ENCODE measurements at regions not wholly inside any gene's neighbourhood (a gene's known extent, or its start where the extent isn't known, plus 50 kb on each side); places are given as distances from the start of the nearest gene placed in this dataset.
"Not testable (repeated sequence)": the region's sequence is repeated elsewhere in the genome, so short reads cannot be mapped to it uniquely, and the experiment has no call there.

GRCh38 chr3:40681658-40682055 lies 156.9 kb downstream of the ZNF621 start:
- Histone ChIP-seq H3K4me1 (no peaks in the 10 kb centered on the region), H3K36me3 (no peaks in the 10 kb centered on the region), H3K27ac (no peak overlapping the region), H3K9me3 (no peaks in the 10 kb centered on the region), H3K4me3 (no peak overlapping the region), H3K27me3 (no peaks in the 10 kb centered on the region)
- no peak for TF ChIP-seq CTCF (IDR thresholded peaks at IDR 0.05)
- no peak for TF ChIP-seq POLR2A (IDR thresholded peaks at IDR 0.05)
- no peak for DNase-seq

GRCh38 chr3:40689837-40690236 lies 165.1 kb downstream of the ZNF621 start:
- TF ChIP-seq CTCF (IDR thresholded peaks at IDR 0.05): no peak
- no peak for TF ChIP-seq POLR2A (IDR thresholded peaks at IDR 0.05)
- no peaks in the 10 kb centered on the region for H3K9me3 ChIP-seq
- no peaks in the 10 kb centered on the region for H3K36me3 ChIP-seq
- H3K27ac ChIP-seq: no peak overlapping the region
- H3K4me3 ChIP-seq: no peak overlapping the region
- no peak for DNase-seq
- H3K27me3 ChIP-seq: no peaks in the 10 kb centered on the region
- H3K4me1 ChIP-seq: peaks cover 0 to 11% (median 0%) of the 10 kb centered on the region in 4 donors

- Histone ChIP-seq H3K27me3 (no peaks in the 10 kb centered on the region), H3K9me3 (no peaks in the 10 kb centered on the region), H3K27ac (peak overlapping the region in 1 of 4 donors; percentile 5), H3K4me1 (peaks cover 0 to 14% (median 0%) of the 10 kb centered on the region in 4 donors), H3K4me3 (no peak overlapping the region), H3K36me3 (no peaks in the 10 kb centered on the region)
- no peak for DNase-seq
- TF ChIP-seq CTCF (IDR thresholded peaks at IDR 0.05): no peak
- TF ChIP-seq POLR2A (IDR thresholded peaks at IDR 0.05): no peak
These were observed 166.1 kb downstream of the ZNF621 start for GRCh38 chr3:40690749-40691451.

GRCh38 chr3:40691452-40691861 lies 166.7 kb downstream of the ZNF621 start:
- H3K27ac ChIP-seq: peak overlapping the region in 1 of 4 donors; percentile 5
- DNase-seq: no peak

GRCh38 chr3:40695848-40696247 lies 171.1 kb downstream of the ZNF621 start:
- no peak for DNase-seq
- TF ChIP-seq CTCF (IDR thresholded peaks at IDR 0.05) (no peak), POLR2A (IDR thresholded peaks at IDR 0.05) (no peak)

More at GRCh38 chr3:40691452-40691861, 166.7 kb downstream of the ZNF621 start:
- Histone ChIP-seq H3K4me3 (no peak overlapping the region), H3K27me3 (no peaks in the 10 kb centered on the region), H3K9me3 (no peaks in the 10 kb centered on the region), H3K36me3 (no peaks in the 10 kb centered on the region), H3K4me1 (peaks cover 0 to 14% (median 0%) of the 10 kb centered on the region in 4 donors)
- TF ChIP-seq CTCF (IDR thresholded peaks at IDR 0.05) (no peak), POLR2A (IDR thresholded peaks at IDR 0.05) (no peak)

GRCh38 chr3:40698611-40699010 lies 173.9 kb downstream of the ZNF621 start:
- not testable (repeated sequence) for H3K36me3 ChIP-seq, H3K4me1 ChIP-seq, H3K27ac ChIP-seq, H3K27me3 ChIP-seq, H3K9me3 ChIP-seq, DNase-seq, H3K4me3 ChIP-seq

More at GRCh38 chr3:40695848-40696247, 171.1 kb downstream of the ZNF621 start:
- Histone ChIP-seq H3K4me3 (no peak overlapping the region), H3K4me1 (peaks cover 0 to 14% (median 0%) of the 10 kb centered on the region in 4 donors), H3K27ac (no peak overlapping the region), H3K27me3 (no peaks in the 10 kb centered on the region), H3K36me3 (no peaks in the 10 kb centered on the region), H3K9me3 (no peaks in the 10 kb centered on the region)
